AG20443 (cell line): ENCODE measurements at regions not wholly inside any gene's neighbourhood (a gene's known extent, or its start where the extent isn't known, plus 50 kb on each side); places are given as distances from the start of the nearest gene placed in this dataset.
A peak's percentile ranks its signal among the peaks of the same experiment; 100 is the strongest.

Source experiments
- DNase-seq: peaks from one replicate; pipeline ENCODE4 v3.0.0; 2012; ENCODE audit warnings: low spot score, mixed read lengths

DNA sequence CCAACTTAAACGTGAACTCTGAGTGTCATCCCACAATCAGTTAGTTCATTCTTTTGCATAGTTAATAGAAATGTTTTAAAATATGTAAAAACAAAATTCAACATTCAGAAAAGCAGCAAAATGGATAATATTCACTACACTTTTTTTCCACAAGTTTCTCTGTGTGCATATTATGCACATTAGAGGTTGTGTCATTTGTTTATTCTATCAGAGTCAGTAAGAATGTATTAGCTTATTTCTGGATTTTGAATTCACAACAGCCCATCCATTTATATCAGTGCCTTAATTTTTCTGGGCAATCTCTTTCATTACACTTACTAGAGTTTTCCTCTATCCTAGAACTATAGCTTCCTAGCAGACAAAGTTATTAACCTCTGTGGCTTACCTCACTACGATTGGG lies 432.7 kb upstream of the SEMA3A start:
- DNase-seq = no peak

DNA sequence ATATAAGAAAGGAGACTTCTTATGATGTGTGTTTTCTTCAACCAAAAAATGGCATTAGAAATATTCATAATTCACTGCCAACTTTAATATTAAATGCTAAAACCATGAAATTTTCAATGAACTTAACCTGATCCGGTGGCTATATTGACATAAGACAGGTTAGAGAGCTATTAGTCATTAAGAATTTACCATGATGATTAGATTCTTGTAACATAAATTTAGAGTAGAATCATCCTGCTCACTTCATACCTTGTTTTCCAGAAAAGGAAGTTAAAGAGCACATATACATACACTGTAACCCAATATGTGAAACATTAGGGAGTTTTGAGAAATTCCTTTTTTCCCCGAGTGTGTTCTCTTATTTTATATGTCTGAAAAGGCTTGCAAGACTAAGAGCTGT lies 430.3 kb upstream of the SEMA3A start:
- DNase-seq = no peak

DNA sequence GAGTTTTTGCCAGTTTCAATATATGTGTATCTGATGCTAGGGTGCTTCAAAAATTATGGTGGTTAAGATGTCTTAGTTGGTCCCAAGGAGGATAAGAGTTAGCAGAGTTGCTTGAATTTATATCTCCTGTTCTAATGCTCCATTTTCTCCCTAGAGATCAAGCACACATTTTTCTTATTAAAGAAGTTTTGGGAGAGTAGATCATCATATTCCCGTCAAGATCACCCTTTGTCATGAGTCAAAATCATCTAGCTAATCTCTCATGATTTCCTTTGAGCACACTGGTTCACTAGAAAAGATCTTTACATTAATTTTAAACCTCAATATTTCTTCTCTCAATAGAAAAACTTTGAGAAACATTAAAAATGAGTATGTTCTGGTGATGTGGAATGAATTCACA lies 429.9 kb upstream of the SEMA3A start:
- DNase-seq = no peak

DNA sequence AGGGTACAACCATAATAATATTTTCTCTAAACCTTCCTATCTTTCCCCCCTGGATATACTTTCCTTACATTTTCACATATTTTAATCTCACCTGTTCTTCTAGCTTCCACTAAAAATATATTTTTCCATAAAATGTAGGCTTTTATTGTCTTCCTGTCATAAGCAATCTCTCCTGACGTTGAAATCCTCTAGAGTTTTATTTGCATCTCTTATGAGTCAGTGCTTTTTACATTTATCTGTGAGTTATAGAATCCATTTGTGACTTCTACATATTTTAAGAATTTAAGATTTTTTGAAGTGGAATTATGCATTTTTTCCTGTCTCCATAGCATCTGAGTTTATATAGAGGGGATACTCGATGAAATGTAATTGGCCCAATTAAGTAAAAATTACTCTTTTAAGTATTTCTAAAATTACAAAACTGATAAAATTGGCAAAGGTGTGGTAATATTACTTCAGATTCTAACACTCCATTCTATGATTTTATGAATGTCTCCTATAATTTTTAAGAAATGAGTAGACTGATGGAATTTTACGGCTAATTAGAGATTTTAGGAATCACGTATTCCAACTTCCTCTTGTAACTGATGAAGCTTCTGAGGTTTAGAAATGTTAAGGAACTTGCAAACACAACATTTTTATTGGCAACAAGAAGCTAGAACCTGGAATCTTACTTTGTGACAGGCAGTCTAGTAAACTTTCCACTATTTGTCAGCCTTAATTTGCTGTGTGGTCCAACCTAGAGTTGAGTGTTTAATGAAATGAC lies 422.9 kb upstream of the SEMA3A start:
- no peak for DNase-seq

DNA sequence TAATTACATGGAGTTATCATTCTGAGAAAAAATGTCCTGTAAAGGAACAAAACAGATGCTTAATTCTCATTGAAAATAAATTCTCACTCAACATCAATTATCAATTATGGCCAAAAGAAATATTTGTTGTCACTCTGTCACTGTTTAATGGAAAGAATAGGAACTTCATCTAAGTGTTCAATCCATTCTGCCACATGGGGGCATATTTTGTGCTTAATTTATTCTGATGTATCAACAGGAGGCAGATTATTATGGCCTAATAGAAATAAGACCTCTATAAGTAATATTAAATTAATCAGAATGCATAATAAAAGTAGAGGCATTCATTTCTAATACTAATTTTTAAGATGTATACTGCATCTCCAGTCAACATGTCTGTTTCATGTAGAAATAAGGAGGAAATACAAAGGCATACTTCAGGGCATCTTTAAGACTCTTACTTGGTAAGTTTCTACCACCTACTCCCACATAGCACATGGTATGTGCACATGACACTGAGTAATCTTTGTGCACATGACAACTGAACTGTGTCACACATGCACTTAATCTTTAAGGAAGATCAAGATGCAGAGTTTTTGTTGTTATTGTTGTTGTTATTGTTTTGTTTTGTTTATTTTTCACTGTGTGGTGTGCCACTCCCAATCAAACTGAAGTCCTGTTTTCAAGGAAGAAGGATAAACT lies 420.4 kb upstream of the SEMA3A start:
- DNase-seq = no peak

DNA sequence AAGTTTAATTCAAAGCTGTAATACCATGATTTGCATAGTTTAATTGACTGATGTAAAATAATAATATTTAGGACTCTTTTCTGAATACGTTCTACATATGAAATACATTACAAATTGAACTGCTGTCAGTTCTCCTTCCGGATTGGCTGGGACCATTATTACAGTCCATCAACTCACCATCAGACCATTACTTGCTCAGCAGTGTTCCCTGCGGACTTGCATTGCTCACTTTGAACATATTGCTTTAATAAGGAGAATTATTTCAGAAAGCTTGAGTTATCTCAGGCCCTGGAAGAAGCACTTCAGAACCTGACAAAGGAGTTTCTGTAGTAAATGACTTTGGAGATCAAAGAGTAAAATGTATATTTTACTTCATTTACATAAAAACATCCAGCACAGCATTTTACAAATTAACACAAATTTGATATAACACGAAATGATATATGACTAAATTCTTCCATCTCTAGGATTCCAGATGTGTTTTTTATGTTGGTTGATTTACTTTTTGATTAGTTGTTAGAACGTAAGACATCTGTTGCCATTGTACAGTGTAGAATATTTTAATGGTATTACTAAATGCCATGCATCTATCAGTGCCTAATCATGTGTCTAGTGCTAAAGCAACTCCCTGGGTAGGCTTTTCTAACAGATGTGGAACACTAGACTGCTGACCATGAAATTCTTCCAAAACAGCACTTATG lies 418.5 kb upstream of the SEMA3A start:
- peak; percentile 16 for DNase-seq

DNA sequence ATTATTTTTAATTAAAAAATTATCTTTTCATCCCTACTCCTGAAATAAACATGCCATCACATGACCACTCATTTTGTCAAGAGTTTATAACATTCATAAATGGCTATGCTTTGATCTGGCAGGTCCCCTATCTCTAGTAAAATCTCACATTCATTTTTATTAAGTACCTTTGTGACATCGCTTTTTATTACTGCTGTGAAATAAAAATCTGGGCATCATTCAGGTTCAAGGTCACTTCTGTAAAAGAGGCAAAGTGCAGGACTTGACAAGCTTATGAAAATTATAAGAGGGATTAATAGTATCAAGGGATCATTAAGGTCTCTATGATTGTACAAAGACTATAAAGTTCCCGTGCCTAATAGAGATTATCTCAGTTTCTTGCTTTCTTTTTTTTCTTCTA lies 416.8 kb upstream of the SEMA3A start:
- no peak for DNase-seq

DNA sequence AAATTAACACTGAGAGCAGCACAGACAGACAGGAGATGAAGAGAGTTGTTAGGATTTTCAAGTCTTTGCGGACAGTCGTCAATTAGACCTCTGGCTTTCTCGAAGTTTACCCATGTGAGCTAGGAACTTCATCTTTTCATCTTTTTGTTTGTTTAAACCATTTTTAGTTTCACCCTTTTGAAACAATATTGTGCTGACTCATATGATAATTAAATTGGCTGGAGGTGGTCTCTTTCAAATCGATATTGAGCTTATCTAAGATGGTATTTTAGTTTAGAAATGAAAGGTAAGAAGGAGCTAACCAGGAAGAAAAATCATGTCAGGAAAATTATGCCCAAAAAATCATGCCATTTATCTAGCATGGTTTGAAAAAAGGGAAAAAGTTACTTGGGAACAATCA lies 415.8 kb upstream of the SEMA3A start:
- no peak for DNase-seq

DNA sequence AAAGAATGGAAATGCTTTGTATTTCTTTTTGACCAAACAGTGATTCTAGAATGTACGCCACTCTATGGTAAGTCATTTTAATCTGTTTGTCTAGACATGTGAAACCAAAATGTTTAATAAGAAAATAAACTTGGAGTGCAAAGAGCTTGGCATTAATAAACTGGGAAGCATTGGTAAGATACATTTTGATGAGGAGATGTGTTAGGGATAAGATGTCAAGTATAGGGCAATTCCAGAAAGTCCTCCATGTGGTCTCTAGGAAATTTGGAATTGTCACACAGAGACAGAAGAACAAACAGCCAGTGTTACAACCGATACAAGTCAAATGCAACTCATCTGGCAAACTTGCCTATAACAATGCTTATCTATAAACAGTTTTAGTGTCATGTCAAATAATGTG lies 410.7 kb upstream of the SEMA3A start:
- DNase-seq = no peak

DNA sequence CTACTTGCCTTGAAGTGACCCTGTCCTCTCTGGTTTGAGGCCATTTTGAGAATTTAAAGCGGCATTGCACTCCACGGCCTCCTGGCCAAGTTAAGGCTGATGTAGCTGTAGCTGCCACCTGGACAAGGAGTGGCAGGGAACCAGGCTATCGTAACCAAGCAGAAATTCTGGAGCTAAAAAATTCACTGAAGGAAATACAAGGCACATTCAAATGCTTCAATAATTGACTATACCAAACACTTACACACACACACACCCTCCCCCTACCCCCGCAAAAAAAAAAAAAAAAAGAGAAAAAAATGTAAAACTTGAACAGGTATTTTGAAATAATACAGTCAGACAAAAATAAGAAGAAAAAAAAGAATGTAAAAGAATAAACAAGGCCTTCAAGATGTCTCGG lies 409.0 kb upstream of the SEMA3A start:
- no peak for DNase-seq

DNA sequence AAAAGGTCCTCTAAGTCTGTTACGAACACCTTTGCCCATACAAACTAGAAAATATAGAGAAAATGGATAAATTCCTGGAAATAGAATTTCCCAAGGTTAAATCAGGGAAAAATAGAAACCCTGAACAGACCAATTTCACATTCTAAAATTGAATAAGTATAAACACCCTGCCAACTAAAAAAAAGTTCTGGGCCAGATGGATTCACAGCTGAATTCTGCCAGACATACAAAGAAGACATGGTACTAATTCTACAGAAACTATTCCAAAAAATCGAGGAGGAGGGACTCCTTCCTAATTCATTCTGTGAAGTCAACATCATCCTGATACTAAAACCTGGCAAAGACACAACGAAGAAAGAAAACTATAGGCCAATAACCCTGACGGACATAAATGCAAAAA lies 400.4 kb upstream of the SEMA3A start:
- DNase-seq = no peak

DNA sequence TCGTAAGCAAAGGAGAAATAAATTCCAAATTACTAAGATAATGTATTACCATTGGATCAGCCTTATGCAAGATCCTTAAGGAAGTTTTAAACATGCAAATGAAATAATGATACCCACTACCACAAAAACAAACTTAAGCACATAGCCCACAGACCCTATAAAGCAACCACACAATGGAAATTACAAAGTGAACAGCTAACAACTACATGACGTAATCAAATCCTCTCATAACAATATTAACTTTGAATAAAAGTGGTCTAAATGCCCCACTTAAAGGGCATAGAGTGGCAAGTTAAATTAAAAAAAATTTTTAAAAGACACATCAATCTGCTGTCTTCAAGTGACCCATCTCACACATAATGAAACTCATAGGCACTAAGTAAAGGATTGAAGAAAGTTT lies 397.3 kb upstream of the SEMA3A start:
- DNase-seq = no peak

DNA sequence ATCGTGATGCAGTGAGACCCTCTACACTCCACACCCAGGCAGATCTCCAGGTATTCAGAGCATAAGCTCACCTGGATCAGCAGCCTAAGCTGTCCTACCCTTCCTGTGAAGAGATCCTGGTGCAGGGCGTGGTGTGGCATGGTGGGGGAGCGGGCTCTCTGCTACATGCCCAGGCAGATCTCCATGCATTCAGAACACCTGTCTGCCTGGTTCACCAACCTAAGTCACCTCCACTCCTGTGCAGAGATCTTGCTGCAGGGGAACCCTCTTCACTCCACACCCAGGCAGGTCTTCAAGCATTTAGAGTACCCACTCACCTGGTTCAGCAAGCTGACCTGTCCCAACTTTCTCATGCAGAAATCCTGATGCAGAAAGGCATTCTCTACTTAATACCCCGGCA lies 394.4 kb upstream of the SEMA3A start:
- no peak for DNase-seq

DNA sequence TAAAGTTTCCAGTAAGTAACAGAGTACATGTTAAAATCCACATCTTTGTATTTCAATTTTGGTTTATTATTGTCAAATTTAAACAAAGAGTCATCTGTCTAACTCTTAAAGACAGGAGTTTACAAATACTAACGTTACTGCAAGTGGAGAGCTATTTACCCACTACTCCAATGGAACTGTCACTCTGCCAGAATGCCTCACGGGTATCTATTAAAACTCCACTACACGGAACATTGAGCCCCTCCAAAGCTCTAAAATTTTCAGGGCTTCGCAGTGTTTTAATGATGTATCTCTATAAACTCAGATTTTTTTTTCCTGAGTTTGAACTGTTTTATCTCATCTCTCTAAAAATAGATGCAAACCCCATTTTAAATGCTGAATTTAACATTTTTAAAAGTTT lies 388.7 kb upstream of the SEMA3A start:
- no peak for DNase-seq

DNA sequence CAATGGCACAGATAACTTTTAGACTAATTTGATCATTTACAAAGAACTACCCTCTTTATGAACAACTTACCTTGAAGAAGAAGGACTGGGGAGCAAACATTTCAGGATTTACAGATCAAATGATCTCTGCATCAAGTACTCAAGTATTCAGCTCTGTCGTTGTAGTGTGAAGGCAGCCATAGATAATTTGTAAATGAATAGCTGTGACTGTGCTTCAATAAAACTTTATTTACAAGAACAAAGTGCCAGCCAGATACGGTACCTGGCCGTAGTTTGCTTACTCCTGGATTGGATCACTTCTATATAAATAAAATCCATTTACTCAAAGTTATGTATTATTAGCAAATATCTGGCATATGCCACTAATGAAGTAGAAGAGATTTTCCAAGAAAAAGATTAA lies 388.2 kb upstream of the SEMA3A start:
- no peak for DNase-seq

DNA sequence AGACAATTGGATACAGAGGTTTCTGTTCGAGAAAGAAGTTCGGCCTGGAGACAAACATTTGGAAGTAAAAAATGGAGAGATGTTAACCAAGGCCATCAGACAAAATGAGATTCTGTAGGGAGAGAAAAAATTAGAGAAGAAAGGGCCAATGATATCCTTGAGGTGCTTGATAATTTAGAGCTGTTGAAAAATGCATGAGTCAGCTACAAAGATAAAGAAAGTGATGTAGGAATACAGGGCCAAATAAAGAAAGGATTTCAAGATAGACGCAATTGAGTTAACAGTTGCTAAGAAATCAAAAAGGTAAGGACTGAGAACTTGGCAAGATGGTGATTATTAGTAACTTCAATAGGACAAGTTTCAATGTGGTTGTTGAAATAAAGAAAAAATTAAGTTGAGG lies 384.2 kb upstream of the SEMA3A start:
- no peak for DNase-seq

DNA sequence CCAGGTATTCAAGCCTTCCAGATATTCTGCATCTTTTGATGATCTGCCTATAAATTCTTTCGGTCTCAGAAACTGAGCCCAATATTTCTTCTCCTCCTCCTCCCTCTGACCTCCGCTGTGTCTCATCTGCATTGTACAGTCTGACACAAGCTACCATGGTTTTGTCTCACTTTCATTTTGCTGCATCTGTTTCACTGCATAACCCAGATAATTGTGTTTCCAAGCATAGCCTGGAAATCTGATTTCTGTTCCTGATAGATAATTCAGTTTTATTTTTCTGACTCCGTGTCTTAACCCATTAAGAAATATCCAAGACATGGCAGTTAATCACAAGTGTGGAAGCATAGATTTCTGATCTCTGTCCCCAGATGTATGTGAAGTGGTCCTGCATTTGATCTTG lies 374.2 kb upstream of the SEMA3A start:
- peak; percentile 25 for DNase-seq

DNA sequence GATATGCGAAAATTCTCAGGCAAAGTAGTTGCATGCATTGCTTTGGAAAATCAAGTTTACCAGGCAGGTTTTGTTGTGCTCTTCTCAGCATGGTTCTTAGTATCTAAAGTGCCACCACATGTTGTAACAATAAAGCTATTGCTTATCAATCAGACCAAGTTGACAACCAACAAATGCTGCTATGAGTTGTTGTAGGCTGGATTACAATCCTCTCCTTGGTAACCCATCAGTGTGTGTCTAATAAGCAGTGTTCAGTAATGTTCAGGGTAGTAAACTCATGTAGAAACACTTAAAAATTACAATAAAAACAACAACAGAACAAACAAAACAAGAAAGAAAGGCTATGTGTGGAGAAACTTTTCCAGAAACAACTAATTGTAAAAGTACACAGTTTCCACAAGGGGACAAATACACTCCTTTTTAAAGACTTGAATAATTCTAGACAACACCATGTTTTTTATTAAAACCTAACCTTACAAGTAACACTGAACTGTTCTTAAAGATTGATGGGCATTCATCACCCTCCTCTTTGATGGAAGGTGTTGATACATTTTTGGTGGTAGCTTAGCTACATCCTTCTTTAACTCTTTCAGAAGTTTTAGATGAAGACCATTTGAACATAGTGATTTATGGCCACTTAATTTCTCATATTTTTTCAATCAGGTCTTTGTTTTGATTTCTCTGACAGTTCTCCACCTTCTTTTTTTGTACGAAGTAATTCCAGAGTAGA lies 370.9 kb upstream of the SEMA3A start:
- DNase-seq = no peak

DNA sequence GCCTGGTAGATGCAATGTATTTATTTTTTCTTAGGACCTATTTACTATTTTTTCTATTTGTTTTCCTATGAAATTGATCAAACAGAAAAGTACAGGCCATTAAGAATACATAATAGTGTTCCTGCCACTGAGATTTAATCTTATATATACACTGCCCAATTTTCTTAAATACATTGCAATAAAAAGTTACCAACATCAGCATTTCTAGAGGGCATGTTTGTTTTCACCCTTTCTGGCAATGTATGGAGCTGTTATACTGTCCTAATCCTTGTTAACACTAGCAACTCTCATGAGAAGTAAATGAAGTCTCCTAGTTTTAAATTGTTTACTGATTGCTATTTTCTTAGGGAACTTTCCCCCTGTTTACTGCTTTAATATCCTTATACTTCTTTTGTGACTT lies 359.1 kb upstream of the SEMA3A start:
- DNase-seq = no peak

DNA sequence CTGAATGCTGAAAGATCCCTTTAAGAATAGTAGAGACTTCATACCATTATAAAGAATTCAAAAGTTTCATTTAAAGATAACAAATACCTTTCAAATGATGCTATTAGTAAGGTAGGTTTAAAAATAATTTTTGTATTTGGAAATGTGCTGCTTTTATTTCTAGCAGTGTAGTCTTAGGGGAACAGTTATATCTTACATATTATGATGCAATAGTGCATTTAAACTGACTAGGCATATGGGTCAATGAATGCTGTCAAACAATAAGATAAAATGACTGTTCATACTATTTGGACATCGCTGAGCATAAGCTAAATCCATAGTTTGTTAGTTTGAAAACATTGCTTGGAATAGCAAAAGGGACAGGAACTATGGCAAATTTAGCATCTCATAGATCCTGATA lies 354.8 kb upstream of the SEMA3A start:
- DNase-seq = no peak

DNA sequence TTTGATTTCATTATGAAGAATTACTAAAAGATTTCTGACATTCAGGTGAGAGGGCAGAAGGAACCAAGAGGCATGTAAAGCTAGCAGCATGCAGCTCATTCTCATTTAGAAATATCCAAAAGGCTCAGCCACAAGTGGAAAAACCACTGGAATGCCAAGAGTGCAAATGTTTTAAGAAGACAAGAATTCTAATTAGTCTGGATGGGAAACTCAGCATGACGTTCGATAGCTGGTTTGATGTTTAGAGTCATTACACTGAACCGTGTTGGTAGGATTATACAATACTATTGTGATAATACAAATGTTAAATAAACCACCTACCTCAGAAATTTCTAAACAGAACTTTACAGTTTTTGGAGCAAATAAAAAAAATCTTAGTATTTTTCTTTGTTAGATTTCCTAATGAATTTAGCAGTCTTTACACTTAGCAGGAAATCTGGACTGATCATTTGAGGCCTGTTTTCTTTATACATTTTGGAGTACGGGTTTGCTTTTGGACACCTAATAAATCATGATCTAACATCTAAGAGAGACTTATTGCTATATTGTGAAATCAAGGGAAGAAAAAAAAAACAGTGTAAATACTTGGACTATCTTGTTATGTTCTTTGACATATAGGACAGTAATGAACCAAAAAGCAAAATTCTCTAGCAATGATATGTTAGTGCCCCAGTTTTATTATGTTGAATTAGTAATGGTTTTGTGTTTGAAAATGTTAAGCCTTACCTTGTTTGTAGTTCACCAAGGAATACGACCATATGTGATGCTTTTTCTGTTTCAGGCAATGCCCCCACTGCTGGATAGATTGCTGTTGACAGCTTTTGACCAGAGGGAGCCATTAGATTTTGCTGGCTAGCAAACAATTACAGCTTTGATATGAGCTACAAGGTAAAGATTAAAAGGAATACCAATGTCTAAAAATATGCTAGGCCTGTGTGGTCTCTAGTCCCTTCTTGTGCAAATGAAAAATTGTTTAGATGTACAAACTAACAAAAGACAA lies 354.1 kb upstream of the SEMA3A start:
- peak; percentile 70 for DNase-seq
